ENCODE measurements at regions not wholly inside any gene's neighbourhood (a gene's known extent, or its start where the extent isn't known, plus 50 kb on each side); places are given as distances from the start of the nearest gene placed in this dataset.

- TF ChIP-seq EZH2phosphoT487 (IDR thresholded peaks at IDR 0.05; ENCODE audit: borderline replicate concordance, low read length) (no peak), CTCF (conservative IDR thresholded peaks at IDR 0.05; ENCODE audit: low read depth, low read length) (no peak)
These were observed 78.7 kb upstream of the MSH6 start for GRCh38 chr2:47704287-47704686.

Data from PC-3 (cell line).